ENCODE measurements at regions not wholly inside any gene's neighbourhood (a gene's known extent, or its start where the extent isn't known, plus 50 kb on each side); places are given as distances from the start of the nearest gene placed in this dataset.

DNA sequence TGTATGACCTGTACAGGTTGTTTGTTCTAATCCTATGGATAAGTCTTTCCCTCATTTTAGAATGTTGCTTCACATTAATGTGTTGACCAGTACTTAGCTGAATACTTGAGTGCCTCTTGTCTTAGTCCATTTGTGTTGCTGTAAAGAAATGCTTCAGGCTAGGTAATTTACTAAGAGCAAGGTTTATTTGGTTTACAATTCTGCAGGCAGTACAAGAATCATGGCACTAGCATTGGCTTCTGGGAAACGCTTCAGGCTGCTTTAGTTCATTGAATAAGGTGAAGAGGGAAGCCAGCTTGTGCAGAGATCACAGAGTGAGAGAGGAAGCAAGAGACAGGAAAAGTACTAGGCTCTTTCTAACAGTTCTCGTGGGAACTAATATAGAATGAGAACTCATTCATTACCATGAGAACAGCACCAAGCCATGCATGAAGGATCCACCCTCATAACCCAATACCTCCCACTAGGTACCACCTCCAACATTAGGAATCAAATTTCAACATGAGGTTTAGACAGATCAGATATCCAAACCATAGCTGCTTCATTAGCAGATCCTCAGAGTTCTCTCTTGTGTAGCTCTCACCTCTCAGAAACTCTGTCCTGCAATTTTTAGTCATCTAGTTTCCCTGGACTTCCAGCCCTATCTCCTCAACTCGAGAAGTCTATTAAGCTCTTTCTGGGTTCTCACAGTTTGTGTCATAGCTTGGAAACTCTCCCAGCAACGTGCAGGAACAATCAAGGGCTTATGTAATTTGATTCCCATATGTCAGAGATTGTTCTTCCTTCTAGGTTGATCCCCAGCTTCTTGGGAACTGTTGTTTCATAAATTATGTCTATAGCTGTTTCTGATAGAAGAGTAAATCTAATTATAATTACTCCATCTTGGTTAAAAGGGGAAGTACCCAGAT lies 2082.3 kb upstream of the CELF4 start:
- Mint-ChIP-seq H3K4me3 (no peak overlapping the region), H3K9me3 (peaks cover 0 to 33% (median 12%) of the 10 kb centered on the region in 5 donors), H3K36me3 (no peaks in the 10 kb centered on the region), H3K27me3 (no peaks in the 10 kb centered on the region), H3K4me1 (no peaks in the 10 kb centered on the region), H3K27ac (no peak overlapping the region)
- Histone ChIP-seq H3K4me1 (ENCODE audit: insufficient read depth, low read length) (no peaks in the 10 kb centered on the region), H3K36me3 (ENCODE audit: insufficient read depth, low read length) (no peaks in the 10 kb centered on the region), H3K27me3 (ENCODE audit: insufficient read depth, low read length, poor library complexity, severe bottlenecking) (no peaks in the 10 kb centered on the region), H3K9me3 (ENCODE audit: low read length) (no peaks in the 10 kb centered on the region), H3K27ac (ENCODE audit: low read depth, low read length) (no peak overlapping the region), H3K4me3 (ENCODE audit: low read length) (no peak overlapping the region)
- ChIA-PET POLR2A (no interaction called here), CTCF (no interaction called here)
- no peak for DNase-seq

DNA sequence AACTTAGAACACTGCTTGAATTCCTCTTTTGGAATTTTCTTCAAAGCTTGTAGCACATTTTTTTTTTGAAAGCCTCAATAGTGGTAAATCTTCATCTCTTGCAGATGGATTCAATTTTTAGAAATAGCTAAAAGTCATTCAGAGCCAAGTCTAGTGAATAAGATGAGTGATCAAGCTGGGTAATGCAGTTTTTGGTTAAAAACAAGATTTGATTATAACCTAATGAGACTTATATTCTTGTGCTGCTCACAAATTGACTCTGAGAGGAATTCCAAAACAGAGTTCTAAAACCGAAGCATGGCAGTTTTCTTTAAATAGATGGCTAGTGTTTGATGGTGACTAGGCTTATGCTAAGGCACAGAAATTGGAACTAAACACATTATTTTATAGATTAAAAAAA lies 2072.6 kb upstream of the CELF4 start:
- POLR2A ChIA-PET = no interaction called here
- Histone ChIP-seq H3K36me3 (ENCODE audit: insufficient read depth, low read length) (no peaks in the 10 kb centered on the region), H3K9me3 (ENCODE audit: low read length) (no peaks in the 10 kb centered on the region), H3K27me3 (ENCODE audit: insufficient read depth, low read length, poor library complexity, severe bottlenecking) (no peaks in the 10 kb centered on the region), H3K4me1 (ENCODE audit: insufficient read depth, low read length) (no peaks in the 10 kb centered on the region), H3K27ac (ENCODE audit: low read depth, low read length) (no peak overlapping the region), H3K4me3 (ENCODE audit: low read length) (no peak overlapping the region)
- CTCF ChIA-PET = no interaction called here
- no peaks in the 10 kb centered on the region for H3K4me1 Mint-ChIP-seq
- no peaks in the 10 kb centered on the region for H3K36me3 Mint-ChIP-seq
- no peak for DNase-seq
- peaks cover 0 to 17% (median 11%) of the 10 kb centered on the region in 5 donors for H3K9me3 Mint-ChIP-seq
- H3K27ac Mint-ChIP-seq = no peak overlapping the region
- no peak overlapping the region for H3K4me3 Mint-ChIP-seq
- H3K27me3 Mint-ChIP-seq = no peaks in the 10 kb centered on the region

DNA sequence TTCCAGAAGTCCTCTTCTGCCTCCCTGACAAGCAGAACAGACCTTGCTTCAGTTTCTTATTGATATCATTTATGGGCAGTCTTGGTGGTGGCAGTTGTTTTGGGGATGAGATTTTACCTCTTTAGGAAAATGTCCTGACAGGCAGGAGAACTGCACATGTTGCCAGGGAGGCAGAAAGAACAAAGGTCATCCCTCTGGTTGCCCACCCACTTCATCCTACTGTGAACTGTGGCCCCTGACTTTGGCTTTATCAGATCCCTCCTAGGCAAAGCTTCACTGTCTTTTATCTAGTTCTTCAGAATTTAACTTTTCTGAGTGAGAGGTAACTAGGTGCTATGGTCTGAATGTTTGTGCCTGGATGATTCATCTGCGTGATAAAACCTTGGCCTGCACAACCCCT lies 2071.3 kb upstream of the CELF4 start:
- H3K4me3 Mint-ChIP-seq = no peak overlapping the region
- no peaks in the 10 kb centered on the region for H3K27me3 ChIP-seq (ENCODE audit: insufficient read depth, low read length, poor library complexity, severe bottlenecking)
- CTCF ChIA-PET = no interaction called here
- no peaks in the 10 kb centered on the region for H3K36me3 Mint-ChIP-seq
- H3K9me3 ChIP-seq (ENCODE audit: low read length) = no peaks in the 10 kb centered on the region
- H3K36me3 ChIP-seq (ENCODE audit: insufficient read depth, low read length) = no peaks in the 10 kb centered on the region
- H3K9me3 Mint-ChIP-seq = peaks cover 0 to 17% (median 11%) of the 10 kb centered on the region in 5 donors
- no peak overlapping the region for H3K4me3 ChIP-seq (ENCODE audit: low read length)
- H3K27me3 Mint-ChIP-seq = no peaks in the 10 kb centered on the region
- H3K4me1 ChIP-seq (ENCODE audit: insufficient read depth, low read length) = no peaks in the 10 kb centered on the region
- H3K27ac Mint-ChIP-seq = no peak overlapping the region
- H3K27ac ChIP-seq (ENCODE audit: low read depth, low read length) = no peak overlapping the region
- H3K4me1 Mint-ChIP-seq = no peaks in the 10 kb centered on the region
- POLR2A ChIA-PET = no interaction called here
- DNase-seq = no peak

- Mint-ChIP-seq H3K9me3 (peaks cover 3 to 22% (median 7%) of the 10 kb centered on the region in 5 donors), H3K27me3 (no peaks in the 10 kb centered on the region), H3K27ac (no peak overlapping the region), H3K36me3 (no peaks in the 10 kb centered on the region), H3K4me1 (no peaks in the 10 kb centered on the region), H3K4me3 (no peak overlapping the region)
- H3K36me3 ChIP-seq (ENCODE audit: insufficient read depth, low read length) = no peaks in the 10 kb centered on the region
- no peaks in the 10 kb centered on the region for H3K4me1 ChIP-seq (ENCODE audit: insufficient read depth, low read length)
- no peak for DNase-seq
- H3K27me3 ChIP-seq (ENCODE audit: insufficient read depth, low read length, poor library complexity, severe bottlenecking) = no peaks in the 10 kb centered on the region
- no peak overlapping the region for H3K4me3 ChIP-seq (ENCODE audit: low read length)
- POLR2A ChIA-PET = no interaction called here
- CTCF ChIA-PET = no interaction called here
- no peaks in the 10 kb centered on the region for H3K9me3 ChIP-seq (ENCODE audit: low read length)
- H3K27ac ChIP-seq (ENCODE audit: low read depth, low read length) = no peak overlapping the region
Measured at GRCh38 chr18:39635966-39636365, 2070.4 kb upstream of the CELF4 start.

- H3K4me3 Mint-ChIP-seq = no peak overlapping the region
- POLR2A ChIA-PET = no interaction called here
- H3K27me3 Mint-ChIP-seq = no peaks in the 10 kb centered on the region
- H3K27ac ChIP-seq (ENCODE audit: low read depth, low read length) = no peak overlapping the region
- no peaks in the 10 kb centered on the region for H3K4me1 Mint-ChIP-seq
- H3K27ac Mint-ChIP-seq = no peak overlapping the region
- CTCF ChIA-PET = no interaction called here
- DNase-seq = no peak
- H3K36me3 ChIP-seq (ENCODE audit: insufficient read depth, low read length) = no peaks in the 10 kb centered on the region
- H3K9me3 Mint-ChIP-seq = peaks cover 3 to 25% (median 7%) of the 10 kb centered on the region in 5 donors
- H3K4me3 ChIP-seq (ENCODE audit: low read length) = no peak overlapping the region
- no peaks in the 10 kb centered on the region for H3K9me3 ChIP-seq (ENCODE audit: low read length)
- no peaks in the 10 kb centered on the region for H3K36me3 Mint-ChIP-seq
- H3K4me1 ChIP-seq (ENCODE audit: insufficient read depth, low read length) = no peaks in the 10 kb centered on the region
- no peaks in the 10 kb centered on the region for H3K27me3 ChIP-seq (ENCODE audit: insufficient read depth, low read length, poor library complexity, severe bottlenecking)
Measured at GRCh38 chr18:39635192-39635591, 2069.6 kb upstream of the CELF4 start.

DNA sequence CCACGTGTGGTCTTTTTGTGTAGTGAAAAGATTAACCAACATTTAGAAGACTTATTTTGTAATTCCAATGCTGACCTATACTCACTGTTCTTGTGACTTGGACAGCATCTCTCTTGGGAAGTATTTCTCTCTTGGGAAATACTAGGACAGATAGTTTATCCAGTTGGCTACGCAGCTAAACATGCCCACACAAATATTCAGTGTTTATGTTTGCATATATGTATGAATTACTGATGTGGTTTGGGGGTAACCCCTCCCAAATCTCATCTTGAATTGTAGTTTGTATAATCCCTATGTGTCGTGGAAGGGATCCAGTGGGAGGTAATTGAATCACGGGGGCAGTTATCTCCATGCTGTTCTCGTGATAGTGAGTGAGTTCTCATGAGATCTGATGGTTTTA lies 2062.3 kb upstream of the CELF4 start:
- POLR2A ChIA-PET = no interaction called here
- Histone ChIP-seq H3K4me1 (ENCODE audit: insufficient read depth, low read length) (no peaks in the 10 kb centered on the region), H3K36me3 (ENCODE audit: insufficient read depth, low read length) (no peaks in the 10 kb centered on the region), H3K4me3 (ENCODE audit: low read length) (no peak overlapping the region), H3K9me3 (ENCODE audit: low read length) (no peaks in the 10 kb centered on the region), H3K27me3 (ENCODE audit: insufficient read depth, low read length, poor library complexity, severe bottlenecking) (no peaks in the 10 kb centered on the region), H3K27ac (ENCODE audit: low read depth, low read length) (no peak overlapping the region)
- DNase-seq = no peak
- Mint-ChIP-seq H3K27ac (no peak overlapping the region), H3K27me3 (no peaks in the 10 kb centered on the region), H3K4me1 (no peaks in the 10 kb centered on the region), H3K36me3 (no peaks in the 10 kb centered on the region), H3K4me3 (no peak overlapping the region), H3K9me3 (peaks cover 3 to 33% (median 4%) of the 10 kb centered on the region in 5 donors)
- CTCF ChIA-PET = no interaction called here

- CTCF ChIA-PET = no interaction called here
Measured at GRCh38 chr18:39624961-39625360, 2059.4 kb upstream of the CELF4 start.

DNA sequence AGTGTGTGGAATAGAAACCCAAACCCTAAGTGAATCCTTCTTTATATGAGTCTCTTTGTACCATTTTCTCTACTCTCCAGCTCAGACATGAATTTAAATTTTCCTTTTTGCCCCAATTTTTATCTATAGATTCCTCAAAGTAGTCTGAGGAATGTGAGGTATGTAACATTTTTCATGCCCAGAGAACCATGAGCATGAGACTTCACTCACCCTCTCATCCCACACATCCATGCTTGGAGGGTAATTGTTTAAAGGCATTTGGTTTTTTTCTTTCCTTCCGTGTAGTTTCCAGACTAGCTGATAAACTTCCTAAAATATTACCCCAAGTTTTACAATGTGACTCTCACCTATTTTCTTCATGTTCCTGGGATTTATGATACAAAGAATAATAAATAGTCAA lies 2056.8 kb upstream of the CELF4 start:
- H3K27me3 ChIP-seq (ENCODE audit: insufficient read depth, low read length, poor library complexity, severe bottlenecking) = no peaks in the 10 kb centered on the region
- H3K4me1 Mint-ChIP-seq = no peaks in the 10 kb centered on the region
- ChIA-PET POLR2A (no interaction called here), CTCF (no interaction called here)
- H3K27ac ChIP-seq (ENCODE audit: low read depth, low read length) = no peak overlapping the region
- H3K9me3 ChIP-seq (ENCODE audit: low read length) = no peaks in the 10 kb centered on the region
- no peaks in the 10 kb centered on the region for H3K4me1 ChIP-seq (ENCODE audit: insufficient read depth, low read length)
- no peaks in the 10 kb centered on the region for H3K36me3 Mint-ChIP-seq
- no peaks in the 10 kb centered on the region for H3K27me3 Mint-ChIP-seq
- H3K36me3 ChIP-seq (ENCODE audit: insufficient read depth, low read length) = no peaks in the 10 kb centered on the region
- no peak overlapping the region for H3K27ac Mint-ChIP-seq
- H3K9me3 Mint-ChIP-seq = peaks cover 8 to 12% (median 10%) of the 10 kb centered on the region in 5 donors
- no peak overlapping the region for H3K4me3 ChIP-seq (ENCODE audit: low read length)
- no peak overlapping the region for H3K4me3 Mint-ChIP-seq
- DNase-seq = no peak

More at GRCh38 chr18:39624961-39625360, 2059.4 kb upstream of the CELF4 start:
- Histone ChIP-seq H3K27me3 (ENCODE audit: insufficient read depth, low read length, poor library complexity, severe bottlenecking) (no peaks in the 10 kb centered on the region), H3K4me3 (ENCODE audit: low read length) (no peak overlapping the region), H3K4me1 (ENCODE audit: insufficient read depth, low read length) (no peaks in the 10 kb centered on the region), H3K27ac (ENCODE audit: low read depth, low read length) (no peak overlapping the region), H3K36me3 (ENCODE audit: insufficient read depth, low read length) (no peaks in the 10 kb centered on the region), H3K9me3 (ENCODE audit: low read length) (no peaks in the 10 kb centered on the region)
- H3K9me3 Mint-ChIP-seq = peaks cover 0 to 26% (median 6%) of the 10 kb centered on the region in 5 donors
- H3K36me3 Mint-ChIP-seq = no peaks in the 10 kb centered on the region
- H3K27me3 Mint-ChIP-seq = no peaks in the 10 kb centered on the region
- H3K4me3 Mint-ChIP-seq = no peak overlapping the region
- no peaks in the 10 kb centered on the region for H3K4me1 Mint-ChIP-seq
- POLR2A ChIA-PET = no interaction called here
- no peak overlapping the region for H3K27ac Mint-ChIP-seq
- no peak for DNase-seq

All from CD8-positive, alpha-beta memory T cell (primary cell).